HL-60 (cell line): ENCODE measurements at regions not wholly inside any gene's neighbourhood (a gene's known extent, or its start where the extent isn't known, plus 50 kb on each side); places are given as distances from the start of the nearest gene placed in this dataset.

ENCODE experiments used
- DNase-seq, 2 experiments: peaks; one replicate each; pipeline ENCODE4 v3.0.0-alpha.2; 2010 to 2020; ENCODE audit warnings: low read depth in 1 of 2, low spot score in 1 of 2
- H3K27ac ChIP-seq: fragments of 250-450 bp; sonication (Bioruptor Pico); replicated peaks from 2 replicates; pipeline ENCODE4 v1.5.1; 2020; ENCODE audit warnings: mild to moderate bottlenecking, moderate library complexity
- H3K27me3 ChIP-seq: fragments of 250-450 bp; sonication (Bioruptor Pico); 2 replicates; pipeline ENCODE4 v1.5.1; 2021; ENCODE audit warnings: mild to moderate bottlenecking, moderate library complexity; ENCODE audit not compliant: insufficient read depth, poor library complexity, severe bottlenecking
- H3K4me3 ChIP-seq: replicated peaks from 2 replicates; pipeline ENCODE4 v1.5.1; 2011; ENCODE audit warnings: mild to moderate bottlenecking, control low read depth, low read length; ENCODE audit not compliant: insufficient read depth
- CTCF ChIP-seq: IDR thresholded peaks from one replicate; pipeline ENCODE4 v1.5.1; 2011; ENCODE audit warnings: low read length, control low read depth, inconsistent platforms; ENCODE audit not compliant: insufficient read depth
- GABPA ChIP-seq: IDR thresholded peaks from 2 replicates; pipeline ENCODE4 v1.6.1; 2012; ENCODE audit warnings: low read depth
- POLR2AphosphoS5 ChIP-seq: IDR thresholded peaks from 2 replicates; pipeline ENCODE4 v1.6.1; 2012; ENCODE audit warnings: low read depth
- SPI1 ChIP-seq: IDR thresholded peaks from 2 replicates; pipeline ENCODE4 v1.6.1; 2012; ENCODE audit warnings: low read depth, mild to moderate bottlenecking, borderline replicate concordance
- TF ChIP-seq, protein P1 (sequence below): IDR thresholded peaks from 2 replicates; pipeline ENCODE4 v1.6.1; 2012; ENCODE audit warnings: low read depth; ENCODE audit not compliant: insufficient replicate concordance

GRCh38 chr6:11288065-11288464 lies 55.6 kb upstream of the NEDD9 start:
- TF ChIP-seq GABPA (no peak), CTCF (no peak), SPI1 (no peak), POLR2AphosphoS5 (no peak)
- TF ChIP-seq, protein P1, sequence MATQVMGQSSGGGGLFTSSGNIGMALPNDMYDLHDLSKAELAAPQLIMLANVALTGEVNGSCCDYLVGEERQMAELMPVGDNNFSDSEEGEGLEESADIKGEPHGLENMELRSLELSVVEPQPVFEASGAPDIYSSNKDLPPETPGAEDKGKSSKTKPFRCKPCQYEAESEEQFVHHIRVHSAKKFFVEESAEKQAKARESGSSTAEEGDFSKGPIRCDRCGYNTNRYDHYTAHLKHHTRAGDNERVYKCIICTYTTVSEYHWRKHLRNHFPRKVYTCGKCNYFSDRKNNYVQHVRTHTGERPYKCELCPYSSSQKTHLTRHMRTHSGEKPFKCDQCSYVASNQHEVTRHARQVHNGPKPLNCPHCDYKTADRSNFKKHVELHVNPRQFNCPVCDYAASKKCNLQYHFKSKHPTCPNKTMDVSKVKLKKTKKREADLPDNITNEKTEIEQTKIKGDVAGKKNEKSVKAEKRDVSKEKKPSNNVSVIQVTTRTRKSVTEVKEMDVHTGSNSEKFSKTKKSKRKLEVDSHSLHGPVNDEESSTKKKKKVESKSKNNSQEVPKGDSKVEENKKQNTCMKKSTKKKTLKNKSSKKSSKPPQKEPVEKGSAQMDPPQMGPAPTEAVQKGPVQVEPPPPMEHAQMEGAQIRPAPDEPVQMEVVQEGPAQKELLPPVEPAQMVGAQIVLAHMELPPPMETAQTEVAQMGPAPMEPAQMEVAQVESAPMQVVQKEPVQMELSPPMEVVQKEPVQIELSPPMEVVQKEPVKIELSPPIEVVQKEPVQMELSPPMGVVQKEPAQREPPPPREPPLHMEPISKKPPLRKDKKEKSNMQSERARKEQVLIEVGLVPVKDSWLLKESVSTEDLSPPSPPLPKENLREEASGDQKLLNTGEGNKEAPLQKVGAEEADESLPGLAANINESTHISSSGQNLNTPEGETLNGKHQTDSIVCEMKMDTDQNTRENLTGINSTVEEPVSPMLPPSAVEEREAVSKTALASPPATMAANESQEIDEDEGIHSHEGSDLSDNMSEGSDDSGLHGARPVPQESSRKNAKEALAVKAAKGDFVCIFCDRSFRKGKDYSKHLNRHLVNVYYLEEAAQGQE, result no peak
- no peak for DNase-seq
- H3K4me3 ChIP-seq, result no peak overlapping the region
- H3K27ac ChIP-seq, result no peak overlapping the region
- no peaks in the 10 kb centered on the region for H3K27me3 ChIP-seq

DNA sequence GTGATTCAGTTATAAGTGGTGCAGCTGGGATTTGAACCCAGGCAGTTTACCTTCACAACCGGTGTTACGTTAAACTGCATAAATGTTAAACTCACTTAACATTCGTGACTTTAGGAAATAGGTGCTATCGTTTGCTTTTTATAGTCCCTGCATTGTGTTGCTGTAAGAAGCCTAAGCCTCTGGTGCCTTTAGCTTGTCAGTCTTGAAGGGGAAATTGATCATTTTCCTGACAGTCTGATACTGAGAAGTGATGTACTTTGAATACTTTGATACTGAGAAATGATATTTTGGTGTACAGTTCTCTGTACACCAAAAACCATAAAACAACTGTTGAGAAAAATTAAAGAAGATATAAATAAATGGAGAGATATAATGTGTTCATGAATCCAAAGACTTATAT lies 52.5 kb upstream of the NEDD9 start:
- Histone ChIP-seq H3K4me3 (no peak overlapping the region), H3K27ac (no peak overlapping the region), H3K27me3 (no peaks in the 10 kb centered on the region)
- TF ChIP-seq, protein P1, result no peak
- TF ChIP-seq CTCF (no peak), GABPA (no peak), SPI1 (no peak), POLR2AphosphoS5 (no peak)
- no peak for DNase-seq

DNA sequence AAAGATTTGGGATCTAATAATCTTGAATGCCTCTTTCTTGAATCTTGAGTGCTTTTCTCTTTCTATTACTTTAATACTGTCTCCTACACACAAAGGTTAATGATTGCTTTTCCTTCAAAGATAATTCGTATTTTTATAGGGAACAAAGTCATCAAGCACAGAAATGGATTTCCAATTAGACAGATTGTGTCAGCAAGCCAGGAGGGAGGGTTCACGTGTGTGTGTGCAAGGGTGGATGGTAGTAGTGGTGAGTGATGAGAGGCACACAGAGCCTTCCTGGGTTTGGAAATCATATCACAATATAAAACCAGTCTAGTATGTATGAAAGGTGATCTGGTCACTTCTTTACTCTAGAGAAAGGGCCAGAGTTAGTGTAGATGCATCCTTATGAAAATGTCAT lies 51.2 kb upstream of the NEDD9 start:
- no peaks in the 10 kb centered on the region for H3K27me3 ChIP-seq
- H3K27ac ChIP-seq, result no peak overlapping the region
- DNase-seq, result no peak
- H3K4me3 ChIP-seq, result no peak overlapping the region
- TF ChIP-seq GABPA (no peak), POLR2AphosphoS5 (no peak), CTCF (no peak), SPI1 (no peak)
- TF ChIP-seq, protein P1, result no peak
